Suprapubic skin (tissue), 4 donors: ENCODE measurements at regions not wholly inside any gene's neighbourhood (a gene's known extent, or its start where the extent isn't known, plus 50 kb on each side); places are given as distances from the start of the nearest gene placed in this dataset.
"Not testable (repeated sequence)": the region's sequence is repeated elsewhere in the genome, so short reads cannot be mapped to it uniquely, and the experiment has no call there.

Experiments
- DNase-seq, 2 donors: peaks; one replicate each; pipeline ENCODE4 v3.0.0-alpha.2; 2019; ENCODE audit warnings: low spot score in 2 of 2
- H3K27ac ChIP-seq: fragments of 200-600 bp; sonication (generic); one replicate; pipeline ENCODE4 v1.5.1; 2019
- H3K27me3 ChIP-seq: fragments of 200-600 bp; sonication (generic); one replicate; pipeline ENCODE4 v1.5.1; 2019
- H3K36me3 ChIP-seq: fragments of 200-600 bp; sonication (generic); one replicate; pipeline ENCODE4 v1.5.1; 2019
- H3K4me1 ChIP-seq: fragments of 200-600 bp; sonication (generic); one replicate; pipeline ENCODE4 v1.5.1; 2019
- H3K4me3 ChIP-seq: fragments of 200-600 bp; sonication (generic); one replicate; pipeline ENCODE4 v1.5.1; 2019; ENCODE audit warnings: mild to moderate bottlenecking
- H3K9me3 ChIP-seq: fragments of 200-600 bp; sonication (generic); one replicate; pipeline ENCODE4 v1.5.1; 2019
- CTCF ChIP-seq, 2 donors: fragments of 200-600 bp in 1 of 2; fragments of 450-650 bp in 1 of 2; sonication (generic) in 1 of 2; IDR thresholded peaks; one replicate each; pipeline ENCODE4 v1.5.1; 2016 to 2019; ENCODE audit warnings: antibody characterized with exemption in 2 of 2, mild to moderate bottlenecking in 1 of 2, moderate library complexity in 1 of 2
- EP300 ChIP-seq: sonication (generic); formaldehyde crosslinking; IDR thresholded peaks from one replicate; pipeline ENCODE4 v1.6.1; 2017; ENCODE audit warnings: antibody characterized with exemption
- POLR2A ChIP-seq, 2 donors: fragments of 450-650 bp; IDR thresholded peaks; one replicate each; pipeline ENCODE4 v1.6.1; 2017; ENCODE audit warnings: antibody characterized with exemption in 2 of 2, mild to moderate bottlenecking in 2 of 2, moderate library complexity in 2 of 2
- POLR2AphosphoS5 ChIP-seq, 3 donors: sonication (generic); formaldehyde crosslinking; IDR thresholded peaks; one replicate each; pipeline ENCODE4 v1.6.1; 2017; ENCODE audit warnings: antibody characterized with exemption in 3 of 3
- WGBS: methylation state at CpG from one replicate; pipeline ENCODE4 v1.1.5; 2018; 5-methylcytosine and 5-hydroxymethylcytosine counted together

- DNase-seq = no peak
- no peaks in the 10 kb centered on the region for H3K4me1 ChIP-seq
- WGBS = 21% methylated on average over 6 of the region's 6 CpGs
These were observed 88.2 kb upstream of the GRIK1 start for GRCh38 chr21:30027986-30028385.

GRCh38 chr21:30023056-30023455 lies 83.3 kb upstream of the GRIK1 start:
- not testable (repeated sequence) for H3K36me3 ChIP-seq, H3K27ac ChIP-seq, H3K4me3 ChIP-seq, H3K9me3 ChIP-seq, H3K27me3 ChIP-seq, DNase-seq, H3K4me1 ChIP-seq
- 81% methylated on average over 11 of the region's 11 CpGs for WGBS

More at GRCh38 chr21:30027986-30028385, 88.2 kb upstream of the GRIK1 start:
- H3K9me3 ChIP-seq = no peaks in the 10 kb centered on the region
- no peak overlapping the region for H3K4me3 ChIP-seq
- H3K27ac ChIP-seq = no peak overlapping the region
- peaks cover 4% of the 10 kb centered on the region for H3K27me3 ChIP-seq
- H3K36me3 ChIP-seq = no peaks in the 10 kb centered on the region
- TF ChIP-seq POLR2AphosphoS5 (IDR thresholded peaks at IDR 0.05) = no peak
- TF ChIP-seq POLR2A (IDR thresholded peaks at IDR 0.05) = no peak
- TF ChIP-seq EP300 = no peak
- TF ChIP-seq CTCF (IDR thresholded peaks at IDR 0.05) = no peak

GRCh38 chr21:30014886-30015285 lies 75.1 kb upstream of the GRIK1 start:
- Histone ChIP-seq H3K4me3 (no peak overlapping the region), H3K27me3 (no peaks in the 10 kb centered on the region), H3K36me3 (no peaks in the 10 kb centered on the region), H3K27ac (no peak overlapping the region), H3K4me1 (no peaks in the 10 kb centered on the region), H3K9me3 (no peaks in the 10 kb centered on the region)
- no peak for TF ChIP-seq EP300
- no peak for TF ChIP-seq CTCF (IDR thresholded peaks at IDR 0.05)
- no peak for TF ChIP-seq POLR2AphosphoS5 (IDR thresholded peaks at IDR 0.05)
- no peak for TF ChIP-seq POLR2A (IDR thresholded peaks at IDR 0.05)
- no peak for DNase-seq

GRCh38 chr21:29991624-29992023 lies 51.8 kb upstream of the GRIK1 start:
- no peak for DNase-seq
- no peak overlapping the region for H3K4me3 ChIP-seq
- WGBS = 51% methylated on average over 6 of the region's 6 CpGs

GRCh38 chr21:29989634-29990234 lies 49.9 kb upstream of the GRIK1 start:
- WGBS = 76% methylated on average over 3 of the region's 3 CpGs
- Histone ChIP-seq H3K9me3 (no peaks in the 10 kb centered on the region), H3K27ac (no peak overlapping the region), H3K4me1 (no peaks in the 10 kb centered on the region), H3K27me3 (no peaks in the 10 kb centered on the region), H3K36me3 (no peaks in the 10 kb centered on the region), H3K4me3 (no peak overlapping the region)
- DNase-seq = no peak
- TF ChIP-seq CTCF (IDR thresholded peaks at IDR 0.05) = no peak
- TF ChIP-seq POLR2A (IDR thresholded peaks at IDR 0.05) = no peak
- no peak for TF ChIP-seq POLR2AphosphoS5 (IDR thresholded peaks at IDR 0.05)
- TF ChIP-seq EP300 = no peak

More at GRCh38 chr21:29991624-29992023, 51.8 kb upstream of the GRIK1 start:
- Histone ChIP-seq H3K9me3 (no peaks in the 10 kb centered on the region), H3K36me3 (no peaks in the 10 kb centered on the region), H3K27ac (no peak overlapping the region), H3K27me3 (no peaks in the 10 kb centered on the region), H3K4me1 (no peaks in the 10 kb centered on the region)
- no peak for TF ChIP-seq CTCF (IDR thresholded peaks at IDR 0.05)
- no peak for TF ChIP-seq EP300
- no peak for TF ChIP-seq POLR2AphosphoS5 (IDR thresholded peaks at IDR 0.05)
- no peak for TF ChIP-seq POLR2A (IDR thresholded peaks at IDR 0.05)
